ENCODE measurements at regions not wholly inside any gene's neighbourhood (a gene's known extent, or its start where the extent isn't known, plus 50 kb on each side); places are given as distances from the start of the nearest gene placed in this dataset.

DNA sequence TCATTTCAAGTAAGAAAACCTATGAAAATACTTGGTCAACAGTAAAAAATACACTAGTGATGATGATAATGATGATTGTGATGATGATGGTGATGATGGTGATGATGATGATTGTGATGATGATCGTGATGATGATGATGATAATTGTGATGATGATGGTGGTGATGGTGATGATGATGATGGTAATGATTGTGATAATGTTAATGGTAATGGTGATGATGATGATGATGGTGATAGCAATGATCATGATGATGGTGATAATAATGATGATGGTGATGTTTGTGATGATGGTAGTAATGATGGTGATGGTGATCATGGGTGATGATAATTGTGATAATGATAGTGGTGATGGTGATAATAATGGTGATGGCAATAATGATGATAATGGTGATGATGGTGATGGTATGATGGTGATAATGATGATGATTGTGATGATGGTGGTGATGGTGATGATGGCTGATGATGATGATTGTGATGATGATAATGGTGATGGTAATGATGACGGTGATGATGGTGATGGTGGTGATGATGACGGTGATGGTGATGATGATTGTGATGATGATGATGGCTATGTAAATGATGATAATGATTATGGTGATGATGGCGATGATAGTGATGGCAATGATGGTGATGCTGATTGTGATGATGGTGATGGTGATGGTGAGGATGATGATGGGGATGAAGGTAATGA is 62.1 kb downstream of the VCX3A start:
- POLR2A ChIA-PET = no interaction called here
- TF ChIP-seq L3MBTL2 (conservative IDR thresholded peaks at IDR 0.05) = no peak
- TF ChIP-seq ARNT (IDR thresholded peaks at IDR 0.05) = no peak
- no peak for TF ChIP-seq CTBP1 (IDR thresholded peaks at IDR 0.05; ENCODE audit: borderline replicate concordance)
- TF ChIP-seq PKNOX1 (IDR thresholded peaks at IDR 0.05) = no peak
- TF ChIP-seq NFRKB (IDR thresholded peaks at IDR 0.05) = no peak
- no peak for TF ChIP-seq TARDBP (IDR thresholded peaks at IDR 0.05)
- no peak for TF ChIP-seq ZNF384 (IDR thresholded peaks at IDR 0.05)
- CTCF ChIA-PET = no interaction called here
- no peak for DNase-seq (ENCODE audit: extremely low spot score)

DNA sequence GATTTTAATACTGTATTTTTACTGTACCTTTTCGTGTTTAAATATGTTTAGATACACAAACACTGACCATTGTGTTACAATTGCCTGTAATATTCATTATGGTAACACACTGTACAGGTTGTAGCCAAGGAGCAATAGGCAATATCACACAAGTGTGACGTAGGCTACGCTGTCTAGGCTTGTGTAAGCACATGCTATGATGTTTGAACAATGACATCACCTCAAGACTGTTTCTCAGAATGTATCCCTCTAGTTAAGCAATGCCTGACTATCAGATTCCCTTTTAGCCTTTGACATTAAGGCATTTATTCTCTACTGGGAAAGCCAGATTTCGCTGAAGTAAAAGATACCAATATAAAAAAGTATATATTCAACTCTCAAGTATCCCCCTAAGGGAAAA is 66.2 kb downstream of the VCX3A start:
- POLR2A ChIA-PET = no interaction called here
- DNase-seq (ENCODE audit: extremely low spot score) = no peak
- no peak for TF ChIP-seq FOXA1 (IDR thresholded peaks at IDR 0.05)
- no peak for TF ChIP-seq SUZ12 (IDR thresholded peaks at IDR 0.05)
- TF ChIP-seq CTBP1 (IDR thresholded peaks at IDR 0.05; ENCODE audit: borderline replicate concordance) = no peak
- no peak for TF ChIP-seq LEF1 (IDR thresholded peaks at IDR 0.05; ENCODE audit: borderline replicate concordance)
- CTCF ChIA-PET = no interaction called here

DNA sequence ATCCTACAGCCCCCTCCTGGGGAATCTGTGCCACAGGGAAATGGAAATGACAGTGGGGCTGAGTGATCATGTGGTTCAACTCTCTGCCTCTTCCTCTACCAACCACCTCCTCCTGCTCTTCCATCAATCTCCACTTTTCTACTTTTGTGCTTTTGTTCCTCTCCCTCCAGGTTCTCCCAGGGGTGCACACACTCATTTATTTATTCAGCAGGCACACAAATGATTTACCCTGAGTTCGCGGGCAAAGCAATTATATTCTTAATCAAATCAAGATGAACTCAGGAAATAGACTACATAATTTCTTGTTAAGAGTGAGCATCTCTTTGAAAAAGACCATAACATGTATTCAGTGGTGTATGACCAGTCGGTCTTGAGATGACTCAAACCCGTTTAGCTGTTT is 69.2 kb downstream of the VCX3A start:
- ChIA-PET POLR2A (no interaction called here), CTCF (no interaction called here)
- no peak for DNase-seq (ENCODE audit: extremely low spot score)
- no peak for TF ChIP-seq CTBP1 (IDR thresholded peaks at IDR 0.05; ENCODE audit: borderline replicate concordance)
- no peak for TF ChIP-seq FOXA1 (IDR thresholded peaks at IDR 0.05)
- no peak for TF ChIP-seq NFRKB (IDR thresholded peaks at IDR 0.05)
- TF ChIP-seq ELF4 (IDR thresholded peaks at IDR 0.05) = no peak
- no peak for TF ChIP-seq TARDBP (IDR thresholded peaks at IDR 0.05)
- no peak for TF ChIP-seq LEF1 (IDR thresholded peaks at IDR 0.05; ENCODE audit: borderline replicate concordance)
- no peak for TF ChIP-seq ZNF384 (IDR thresholded peaks at IDR 0.05)
- no peak for TF ChIP-seq ARNT (IDR thresholded peaks at IDR 0.05)
- no peak for TF ChIP-seq L3MBTL2 (conservative IDR thresholded peaks at IDR 0.05)
- TF ChIP-seq FOXM1 (IDR thresholded peaks at IDR 0.05; ENCODE audit: borderline replicate concordance) = no peak
- TF ChIP-seq SUZ12 (IDR thresholded peaks at IDR 0.05) = no peak
- no peak for TF ChIP-seq FOXK2 (IDR thresholded peaks at IDR 0.05)
- no peak for TF ChIP-seq SP1 (IDR thresholded peaks at IDR 0.05)
- TF ChIP-seq PKNOX1 (IDR thresholded peaks at IDR 0.05) = no peak
- TF ChIP-seq HDGF (IDR thresholded peaks at IDR 0.05; ENCODE audit: borderline replicate concordance) = no peak
- no peak for TF ChIP-seq BHLHE40 (IDR thresholded peaks at IDR 0.05; ENCODE audit: borderline replicate concordance)

- no peak for DNase-seq (ENCODE audit: extremely low spot score)
- TF ChIP-seq HDGF (IDR thresholded peaks at IDR 0.05; ENCODE audit: borderline replicate concordance) (no peak), FOXK2 (IDR thresholded peaks at IDR 0.05) (no peak), SUZ12 (IDR thresholded peaks at IDR 0.05) (no peak), BHLHE40 (IDR thresholded peaks at IDR 0.05; ENCODE audit: borderline replicate concordance) (no peak), FOXA1 (IDR thresholded peaks at IDR 0.05) (no peak), LEF1 (IDR thresholded peaks at IDR 0.05; ENCODE audit: borderline replicate concordance) (no peak), SP1 (IDR thresholded peaks at IDR 0.05) (no peak), PKNOX1 (IDR thresholded peaks at IDR 0.05) (no peak), TARDBP (IDR thresholded peaks at IDR 0.05) (no peak), NFRKB (IDR thresholded peaks at IDR 0.05) (no peak)
- ChIA-PET POLR2A (no interaction called here), CTCF (no interaction called here)
These were observed 70.2 kb downstream of the VCX3A start for GRCh38 chrX:6464726-6465125.

- POLR2A ChIA-PET = no interaction called here
- no peak for TF ChIP-seq CTBP1 (IDR thresholded peaks at IDR 0.05; ENCODE audit: borderline replicate concordance)
- no peak for TF ChIP-seq FOXM1 (IDR thresholded peaks at IDR 0.05; ENCODE audit: borderline replicate concordance)
- CTCF ChIA-PET = no interaction called here
- no peak for DNase-seq (ENCODE audit: extremely low spot score)
These were observed 73.9 kb downstream of the VCX3A start for GRCh38 chrX:6460893-6461490.

DNA sequence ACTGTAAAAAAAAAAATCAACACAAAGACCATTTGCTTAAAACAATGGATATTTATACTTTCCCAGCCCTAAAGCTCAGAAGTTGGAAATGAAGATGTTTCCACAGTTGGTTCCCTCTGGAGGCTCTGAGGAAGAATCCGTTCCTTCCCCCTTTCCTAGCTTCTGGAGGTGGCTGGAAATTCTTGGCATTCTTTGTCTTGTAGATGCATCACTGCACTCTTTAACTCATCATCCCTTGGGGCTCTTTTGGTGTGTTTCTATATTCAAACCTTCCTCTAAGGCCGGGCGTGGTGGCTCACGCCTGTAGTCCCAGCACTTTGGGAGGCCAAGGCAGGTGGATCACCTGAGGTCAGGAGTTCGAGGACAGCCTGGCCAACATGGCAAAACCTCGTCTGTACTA is 78.7 kb downstream of the VCX3A start:
- no peak for TF ChIP-seq ARNT (IDR thresholded peaks at IDR 0.05)
- DNase-seq (ENCODE audit: extremely low spot score) = no peak
- ChIA-PET CTCF (no interaction called here), POLR2A (no interaction called here)

DNA sequence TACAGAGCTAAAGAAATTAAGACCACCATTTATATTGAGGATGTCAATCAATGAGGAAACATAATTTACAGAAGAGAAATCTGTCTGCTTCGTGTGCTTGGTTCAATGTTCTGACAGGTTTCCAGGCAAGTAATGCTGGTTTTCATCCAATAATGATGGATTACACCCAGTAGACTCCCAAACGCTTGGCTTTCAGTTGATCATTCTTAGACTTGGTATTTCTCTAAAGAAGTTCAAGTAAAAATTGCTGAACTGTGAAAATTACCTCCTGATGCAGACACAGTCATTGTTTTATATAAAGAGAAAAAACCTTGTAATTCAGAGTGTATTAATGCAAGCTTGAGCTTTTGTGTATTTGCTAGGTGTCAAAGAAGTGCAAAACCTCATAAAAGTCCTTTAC is 85.0 kb downstream of the VCX3A start:
- POLR2A ChIA-PET = no interaction called here
- TF ChIP-seq PKNOX1 (IDR thresholded peaks at IDR 0.05) (no peak), ARNT (IDR thresholded peaks at IDR 0.05) (no peak), L3MBTL2 (conservative IDR thresholded peaks at IDR 0.05) (no peak)
- DNase-seq (ENCODE audit: extremely low spot score) = no peak
- CTCF ChIA-PET = no interaction called here

Data from HEK293T (cell line).